ENCODE measurements at regions not wholly inside any gene's neighbourhood (a gene's known extent, or its start where the extent isn't known, plus 50 kb on each side); places are given as distances from the start of the nearest gene placed in this dataset.
A peak's percentile ranks its signal among the peaks of the same experiment; 100 is the strongest.

DNA sequence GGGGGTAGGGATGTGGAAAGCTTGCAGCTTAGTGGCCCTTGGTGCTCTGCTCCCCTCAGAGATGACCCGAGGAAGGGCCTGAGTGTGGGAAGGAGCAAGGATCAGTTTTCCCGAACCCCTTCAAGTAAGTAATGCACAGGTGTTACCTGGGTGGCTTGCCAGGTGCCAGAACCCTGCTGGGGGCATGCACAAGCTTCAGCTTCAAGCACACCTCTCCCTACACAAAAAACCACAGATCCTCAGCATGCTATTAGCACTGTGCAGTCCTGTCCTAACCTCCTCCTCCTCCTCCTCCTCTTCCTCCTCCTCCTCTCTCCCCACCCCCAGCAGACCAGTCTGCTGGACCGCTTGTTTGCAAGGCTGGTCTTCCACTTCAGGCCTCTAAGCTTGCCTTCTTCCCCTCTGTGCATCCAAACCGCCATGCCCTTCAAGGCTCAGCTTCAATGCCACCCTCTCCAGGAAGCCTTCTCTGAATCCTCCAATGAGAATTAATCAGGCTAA is 114.8 kb downstream of the ACAA2 start:
- no peak overlapping the region for H3K9ac ChIP-seq (ENCODE audit: insufficient read depth, low read length)
- H3K36me3 ChIP-seq (ENCODE audit: control insufficient read depth, insufficient read depth, low read length): no peaks in the 10 kb centered on the region
- H3K4me3 ChIP-seq (replicated peaks in 1 of 4; ENCODE audit: control extremely low read depth in 1 of 4, insufficient read depth in 1 of 4, low read depth in 3 of 4, low read length in 4 of 4): no peak overlapping the region
- no peak for DNase-seq (ENCODE audit: low read depth in 2 of 2)
- no peaks in the 10 kb centered on the region for H3K4me1 ChIP-seq (ENCODE audit: control insufficient read depth, extremely low read depth, insufficient read depth, low read length)
- H3K27me3 ChIP-seq (ENCODE audit: control insufficient read depth, insufficient read depth, low read length): no peaks in the 10 kb centered on the region
- no peaks in the 10 kb centered on the region for H3K9me3 ChIP-seq (ENCODE audit: control insufficient read depth, insufficient read depth, low read depth, low read length)
- no peak for TF ChIP-seq EZH2 (IDR thresholded peaks at IDR 0.05; ENCODE audit: low read length, missing control alignments)
- TF ChIP-seq, protein P1, sequence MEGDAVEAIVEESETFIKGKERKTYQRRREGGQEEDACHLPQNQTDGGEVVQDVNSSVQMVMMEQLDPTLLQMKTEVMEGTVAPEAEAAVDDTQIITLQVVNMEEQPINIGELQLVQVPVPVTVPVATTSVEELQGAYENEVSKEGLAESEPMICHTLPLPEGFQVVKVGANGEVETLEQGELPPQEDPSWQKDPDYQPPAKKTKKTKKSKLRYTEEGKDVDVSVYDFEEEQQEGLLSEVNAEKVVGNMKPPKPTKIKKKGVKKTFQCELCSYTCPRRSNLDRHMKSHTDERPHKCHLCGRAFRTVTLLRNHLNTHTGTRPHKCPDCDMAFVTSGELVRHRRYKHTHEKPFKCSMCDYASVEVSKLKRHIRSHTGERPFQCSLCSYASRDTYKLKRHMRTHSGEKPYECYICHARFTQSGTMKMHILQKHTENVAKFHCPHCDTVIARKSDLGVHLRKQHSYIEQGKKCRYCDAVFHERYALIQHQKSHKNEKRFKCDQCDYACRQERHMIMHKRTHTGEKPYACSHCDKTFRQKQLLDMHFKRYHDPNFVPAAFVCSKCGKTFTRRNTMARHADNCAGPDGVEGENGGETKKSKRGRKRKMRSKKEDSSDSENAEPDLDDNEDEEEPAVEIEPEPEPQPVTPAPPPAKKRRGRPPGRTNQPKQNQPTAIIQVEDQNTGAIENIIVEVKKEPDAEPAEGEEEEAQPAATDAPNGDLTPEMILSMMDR (conservative IDR thresholded peaks at IDR 0.05 in 1 of 2, IDR thresholded peaks at IDR 0.05 in 1 of 2; ENCODE audit: low read depth in 1 of 2, low read length in 2 of 2): no peak
- no peaks in the 10 kb centered on the region for H3K79me2 ChIP-seq (ENCODE audit: control insufficient read depth, insufficient read depth, low read length)
- H3K27ac ChIP-seq (ENCODE audit: insufficient read depth, low read length): no peak overlapping the region
- no peaks in the 10 kb centered on the region for H4K20me1 ChIP-seq (ENCODE audit: control insufficient read depth, extremely low read depth, insufficient read depth, low read length)
- no peak overlapping the region for H2AFZ ChIP-seq (ENCODE audit: low read length)
- no peak overlapping the region for H3K4me2 ChIP-seq (ENCODE audit: extremely low read depth, insufficient read depth, low read length)

DNA sequence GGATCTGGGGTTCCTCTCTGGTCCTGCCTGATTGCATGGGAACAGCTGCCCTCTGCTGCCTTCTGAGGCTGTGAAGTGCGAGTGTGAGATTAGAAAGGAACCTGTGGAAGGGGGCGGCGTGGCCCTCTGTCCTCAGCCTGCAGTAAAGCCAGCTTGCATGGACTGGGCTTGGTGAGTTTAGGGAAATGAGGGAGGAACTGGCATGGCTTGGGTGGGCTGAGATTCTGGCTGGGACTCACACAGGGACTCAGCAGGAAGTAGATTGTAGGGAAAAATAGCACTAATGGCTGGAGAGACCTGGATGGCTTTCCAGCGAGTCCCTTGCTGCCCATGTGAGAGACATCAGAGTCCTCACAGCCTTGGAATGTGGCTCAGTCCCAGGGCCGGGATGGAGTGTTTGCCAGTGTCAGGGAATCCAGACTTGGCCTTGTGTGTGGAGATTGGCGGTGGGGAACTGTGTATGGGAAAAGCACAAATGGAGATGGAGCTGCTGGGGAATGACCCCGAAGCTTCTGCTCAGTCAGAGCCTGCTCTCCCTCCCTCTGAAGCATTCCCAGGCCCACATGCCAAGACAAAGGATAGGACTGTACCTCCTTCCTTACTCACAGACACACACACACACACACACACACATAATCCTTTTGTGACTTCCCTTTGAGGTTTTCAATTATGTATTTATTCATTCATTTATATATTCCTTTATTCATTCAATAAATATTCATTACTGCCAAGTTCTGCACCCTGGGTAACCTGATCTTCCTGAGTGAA is 115.4 kb downstream of the ACAA2 start:
- H3K27me3 ChIP-seq (ENCODE audit: control insufficient read depth, insufficient read depth, low read length): no peaks in the 10 kb centered on the region
- H3K4me2 ChIP-seq (ENCODE audit: extremely low read depth, insufficient read depth, low read length): no peak overlapping the region
- H3K79me2 ChIP-seq (ENCODE audit: control insufficient read depth, insufficient read depth, low read length): no peaks in the 10 kb centered on the region
- no peaks in the 10 kb centered on the region for H3K9me3 ChIP-seq (ENCODE audit: control insufficient read depth, insufficient read depth, low read depth, low read length)
- H3K27ac ChIP-seq (ENCODE audit: insufficient read depth, low read length): no peak overlapping the region
- DNase-seq (ENCODE audit: low read depth in 2 of 2): peak in 1 of 2 donors; percentile 66
- H3K4me1 ChIP-seq (ENCODE audit: control insufficient read depth, extremely low read depth, insufficient read depth, low read length): no peaks in the 10 kb centered on the region
- no peaks in the 10 kb centered on the region for H4K20me1 ChIP-seq (ENCODE audit: control insufficient read depth, extremely low read depth, insufficient read depth, low read length)
- no peak overlapping the region for H2AFZ ChIP-seq (ENCODE audit: low read length)
- no peak overlapping the region for H3K4me3 ChIP-seq (replicated peaks in 1 of 4; ENCODE audit: control extremely low read depth in 1 of 4, insufficient read depth in 1 of 4, low read depth in 3 of 4, low read length in 4 of 4)
- no peaks in the 10 kb centered on the region for H3K36me3 ChIP-seq (ENCODE audit: control insufficient read depth, insufficient read depth, low read length)
- H3K9ac ChIP-seq (ENCODE audit: insufficient read depth, low read length): no peak overlapping the region
- no peak for TF ChIP-seq EZH2 (IDR thresholded peaks at IDR 0.05; ENCODE audit: low read length, missing control alignments)
- TF ChIP-seq, protein P1 (conservative IDR thresholded peaks at IDR 0.05 in 1 of 2, IDR thresholded peaks at IDR 0.05 in 1 of 2; ENCODE audit: low read depth in 1 of 2, low read length in 2 of 2): no peak

DNA sequence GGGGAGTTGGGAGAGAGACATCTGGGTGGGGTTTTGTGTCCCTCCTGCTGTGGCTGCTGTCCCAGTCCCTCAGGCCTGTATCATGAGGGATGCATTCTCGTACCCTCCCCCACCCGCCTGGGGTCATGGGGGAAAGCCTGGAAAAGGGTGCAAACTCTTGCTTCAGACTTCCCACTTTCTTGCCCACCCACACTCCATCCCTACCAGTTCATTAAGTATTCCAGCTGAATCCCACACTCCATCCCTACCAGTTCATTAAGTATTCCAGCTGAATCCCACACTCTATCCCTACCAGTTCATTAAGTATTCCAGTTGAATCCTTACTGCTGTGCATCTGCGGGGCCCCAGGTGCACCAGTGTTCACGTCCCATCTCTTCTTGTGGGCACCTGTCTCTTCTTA is 116.3 kb downstream of the ACAA2 start:
- no peak overlapping the region for H3K9ac ChIP-seq (ENCODE audit: insufficient read depth, low read length)
- H3K4me3 ChIP-seq (replicated peaks in 1 of 4; ENCODE audit: control extremely low read depth in 1 of 4, insufficient read depth in 1 of 4, low read depth in 3 of 4, low read length in 4 of 4): no peak overlapping the region
- no peaks in the 10 kb centered on the region for H3K79me2 ChIP-seq (ENCODE audit: control insufficient read depth, insufficient read depth, low read length)
- H2AFZ ChIP-seq (ENCODE audit: low read length): no peak overlapping the region
- H3K36me3 ChIP-seq (ENCODE audit: control insufficient read depth, insufficient read depth, low read length): no peaks in the 10 kb centered on the region
- no peaks in the 10 kb centered on the region for H3K9me3 ChIP-seq (ENCODE audit: control insufficient read depth, insufficient read depth, low read depth, low read length)
- H3K4me2 ChIP-seq (ENCODE audit: extremely low read depth, insufficient read depth, low read length): no peak overlapping the region
- DNase-seq (ENCODE audit: low read depth in 2 of 2): no peak
- H3K4me1 ChIP-seq (ENCODE audit: control insufficient read depth, extremely low read depth, insufficient read depth, low read length): peaks cover under 1% of the 10 kb centered on the region
- H3K27ac ChIP-seq (ENCODE audit: insufficient read depth, low read length): no peak overlapping the region
- no peaks in the 10 kb centered on the region for H3K27me3 ChIP-seq (ENCODE audit: control insufficient read depth, insufficient read depth, low read length)
- no peak for TF ChIP-seq EZH2 (IDR thresholded peaks at IDR 0.05; ENCODE audit: low read length, missing control alignments)
- TF ChIP-seq, protein P1 (conservative IDR thresholded peaks at IDR 0.05 in 1 of 2, IDR thresholded peaks at IDR 0.05 in 1 of 2; ENCODE audit: low read depth in 1 of 2, low read length in 2 of 2): no peak
- H4K20me1 ChIP-seq (ENCODE audit: control insufficient read depth, extremely low read depth, insufficient read depth, low read length): no peaks in the 10 kb centered on the region
